Right renal cortex interstitium (tissue), 3 donors: ENCODE measurements at regions not wholly inside any gene's neighbourhood (a gene's known extent, or its start where the extent isn't known, plus 50 kb on each side); places are given as distances from the start of the nearest gene placed in this dataset.

ENCODE experiments used
- DNase-seq, 3 donors: peaks; one replicate each; pipeline ENCODE4 v3.0.0-alpha.2; 2013; ENCODE audit warnings: low read depth in 3 of 3, low spot score in 2 of 3

- DNase-seq, result no peak
Observed at GRCh38 chr12:24759155-24759554, 189.7 kb downstream of the BCAT1 start.

GRCh38 chr12:24756479-24757024 is 192.3 kb downstream of the BCAT1 start:
- DNase-seq, result no peak

GRCh38 chr12:24754690-24755638 is 193.9 kb downstream of the BCAT1 start:
- DNase-seq, result no peak

GRCh38 chr12:24752763-24753462 is 196.0 kb downstream of the BCAT1 start:
- no peak for DNase-seq

- DNase-seq, result no peak
Observed at GRCh38 chr12:24751181-24751580, 197.7 kb downstream of the BCAT1 start.

- no peak for DNase-seq
Observed at GRCh38 chr12:24750263-24750662, 198.6 kb downstream of the BCAT1 start.

GRCh38 chr12:24749171-24749570 is 199.7 kb downstream of the BCAT1 start:
- no peak for DNase-seq

GRCh38 chr12:24748326-24748725 is 200.6 kb downstream of the BCAT1 start:
- no peak for DNase-seq

- no peak for DNase-seq
Observed at GRCh38 chr12:24746864-24747263, 202.0 kb downstream of the BCAT1 start.

GRCh38 chr12:24746006-24746671 is 202.8 kb downstream of the BCAT1 start:
- DNase-seq, result no peak

- DNase-seq, result no peak
Observed at GRCh38 chr12:24743941-24744793, 204.7 kb downstream of the BCAT1 start.

GRCh38 chr12:24742378-24742777 is 206.5 kb downstream of the BCAT1 start:
- DNase-seq, result no peak

- no peak for DNase-seq
Observed at GRCh38 chr12:24741216-24741615, 207.7 kb downstream of the BCAT1 start.

GRCh38 chr12:24739106-24739779 is 209.7 kb downstream of the BCAT1 start:
- no peak for DNase-seq

GRCh38 chr12:24738441-24738840 is 210.5 kb downstream of the BCAT1 start:
- no peak for DNase-seq

GRCh38 chr12:24731596-24731995 is 217.3 kb downstream of the BCAT1 start:
- DNase-seq, result no peak

GRCh38 chr12:24730489-24730896 is 218.4 kb downstream of the BCAT1 start:
- DNase-seq, result no peak

GRCh38 chr12:24728826-24729225 is 220.1 kb downstream of the BCAT1 start:
- no peak for DNase-seq

GRCh38 chr12:24728366-24728765 is 220.5 kb downstream of the BCAT1 start:
- DNase-seq, result no peak

- no peak for DNase-seq
Observed at GRCh38 chr12:24725616-24726015, 223.3 kb downstream of the BCAT1 start.
